T-helper 2 cell treated with Interferon-gamma antibody and Interleukin-4, amounts not matched to agents 100 ng/mL and 5 ng/mL, for 36 hours (primary cell): ENCODE measurements at regions not wholly inside any gene's neighbourhood (a gene's known extent, or its start where the extent isn't known, plus 50 kb on each side); places are given as distances from the start of the nearest gene placed in this dataset.
"Not testable (repeated sequence)": the region's sequence is repeated elsewhere in the genome, so short reads cannot be mapped to it uniquely, and the experiment has no call there.

ENCODE experiments used
- intact Hi-C: fragments of 100-400 bp; cut with micrococcal nuclease; formaldehyde crosslinking; loops from one replicate; pipeline ENCODE4 v1.15.1; 2023

- intact Hi-C loops = no loop called here
Measured at GRCh38 chr1:56278061-56278460, 301.3 kb downstream of the PLPP3 start.

GRCh38 chr1:56268519-56269140 lies 310.7 kb downstream of the PLPP3 start:
- intact Hi-C loops = no loop called here

- intact Hi-C loops = no loop called here
Measured at GRCh38 chr1:56267611-56268010, 311.8 kb downstream of the PLPP3 start.

GRCh38 chr1:56266359-56266758 lies 313.0 kb downstream of the PLPP3 start:
- intact Hi-C loops = no loop called here

GRCh38 chr1:56265216-56265615 lies 314.1 kb downstream of the PLPP3 start:
- intact Hi-C loops = no loop called here

- intact Hi-C loops = no loop called here
Measured at GRCh38 chr1:56263908-56264307, 315.5 kb downstream of the PLPP3 start.

- intact Hi-C loops = no loop called here
Measured at GRCh38 chr1:56258371-56258770, 321.0 kb downstream of the PLPP3 start.

- intact Hi-C loops = no loop called here
Measured at GRCh38 chr1:56257726-56258125, 321.6 kb downstream of the PLPP3 start.

GRCh38 chr1:56256153-56257000 lies 323.0 kb downstream of the PLPP3 start:
- intact Hi-C loops = no loop called here

GRCh38 chr1:56255516-56256152 lies 323.7 kb downstream of the PLPP3 start:
- intact Hi-C loops = no loop called here

- intact Hi-C loops = no loop called here
Measured at GRCh38 chr1:56254130-56254529, 325.2 kb downstream of the PLPP3 start.

- intact Hi-C loops = no loop called here
Measured at GRCh38 chr1:56250809-56251208, 328.6 kb downstream of the PLPP3 start.

GRCh38 chr1:56249234-56249633 lies 330.1 kb downstream of the PLPP3 start:
- intact Hi-C loops = no loop called here

- intact Hi-C loops = no loop called here
Measured at GRCh38 chr1:56248138-56248537, 331.2 kb downstream of the PLPP3 start.

GRCh38 chr1:56246726-56247125 lies 332.6 kb downstream of the PLPP3 start:
- intact Hi-C loops = not testable (repeated sequence)

- intact Hi-C loops = no loop called here
Measured at GRCh38 chr1:56240400-56240799, 339.0 kb downstream of the PLPP3 start.

- intact Hi-C loops = no loop called here
Measured at GRCh38 chr1:56237491-56238064, 341.8 kb downstream of the PLPP3 start.

- intact Hi-C loops = no loop called here
Measured at GRCh38 chr1:56236688-56237087, 342.7 kb downstream of the PLPP3 start.

GRCh38 chr1:56235909-56236510 lies 343.4 kb downstream of the PLPP3 start:
- intact Hi-C loops = no loop called here

GRCh38 chr1:56229186-56229585 lies 350.2 kb downstream of the PLPP3 start:
- intact Hi-C loops = no loop called here

GRCh38 chr1:56227886-56228285 lies 351.5 kb downstream of the PLPP3 start:
- intact Hi-C loops = no loop called here

GRCh38 chr1:56227401-56227800 lies 352.0 kb downstream of the PLPP3 start:
- intact Hi-C loops = no loop called here
